BE2C (cell line): ENCODE measurements at regions not wholly inside any gene's neighbourhood (a gene's known extent, or its start where the extent isn't known, plus 50 kb on each side); places are given as distances from the start of the nearest gene placed in this dataset.

Source experiments
- DNase-seq: peaks from one replicate; pipeline ENCODE4 v3.0.0-alpha.2; 2020
- H3K27me3 ChIP-seq: fragments of 250-450 bp; sonication (Bioruptor Pico); 2 replicates; pipeline ENCODE4 v1.5.1; 2020; ENCODE audit warnings: mild to moderate bottlenecking
- H3K36me3 ChIP-seq: fragments of 250-450 bp; sonication (Bioruptor Pico); 2 replicates; pipeline ENCODE4 v1.5.1; 2020; ENCODE audit warnings: mild to moderate bottlenecking
- H3K4me1 ChIP-seq: fragments of 250-450 bp; sonication (Bioruptor Pico); 2 replicates; pipeline ENCODE4 v1.5.1; 2020
- H3K4me3 ChIP-seq: 2 replicates; pipeline ENCODE4 v1.5.1; 2011; ENCODE audit warnings: low read depth, low read length
- H3K9me3 ChIP-seq: fragments of 250-450 bp; sonication (Bioruptor Pico); 2 replicates; pipeline ENCODE4 v1.5.1; 2020
- TF ChIP-seq, protein P1 (sequence below): IDR thresholded peaks from 2 replicates; pipeline ENCODE4 v1.5.1; 2012; ENCODE audit warnings: mild to moderate bottlenecking, low read depth, low read length

- TF ChIP-seq, protein P1, sequence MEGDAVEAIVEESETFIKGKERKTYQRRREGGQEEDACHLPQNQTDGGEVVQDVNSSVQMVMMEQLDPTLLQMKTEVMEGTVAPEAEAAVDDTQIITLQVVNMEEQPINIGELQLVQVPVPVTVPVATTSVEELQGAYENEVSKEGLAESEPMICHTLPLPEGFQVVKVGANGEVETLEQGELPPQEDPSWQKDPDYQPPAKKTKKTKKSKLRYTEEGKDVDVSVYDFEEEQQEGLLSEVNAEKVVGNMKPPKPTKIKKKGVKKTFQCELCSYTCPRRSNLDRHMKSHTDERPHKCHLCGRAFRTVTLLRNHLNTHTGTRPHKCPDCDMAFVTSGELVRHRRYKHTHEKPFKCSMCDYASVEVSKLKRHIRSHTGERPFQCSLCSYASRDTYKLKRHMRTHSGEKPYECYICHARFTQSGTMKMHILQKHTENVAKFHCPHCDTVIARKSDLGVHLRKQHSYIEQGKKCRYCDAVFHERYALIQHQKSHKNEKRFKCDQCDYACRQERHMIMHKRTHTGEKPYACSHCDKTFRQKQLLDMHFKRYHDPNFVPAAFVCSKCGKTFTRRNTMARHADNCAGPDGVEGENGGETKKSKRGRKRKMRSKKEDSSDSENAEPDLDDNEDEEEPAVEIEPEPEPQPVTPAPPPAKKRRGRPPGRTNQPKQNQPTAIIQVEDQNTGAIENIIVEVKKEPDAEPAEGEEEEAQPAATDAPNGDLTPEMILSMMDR, result no peak
- no peak overlapping the region for H3K4me3 ChIP-seq
- no peak for DNase-seq
Observed at GRCh38 chr9:108156270-108156998, 666.9 kb upstream of the KLF4 start.

GRCh38 chr9:108153416-108153815 lies 663.8 kb upstream of the KLF4 start:
- no peak for DNase-seq

More at GRCh38 chr9:108156270-108156998, 666.9 kb upstream of the KLF4 start:
- H3K4me1 ChIP-seq, result no peaks in the 10 kb centered on the region
- no peaks in the 10 kb centered on the region for H3K36me3 ChIP-seq
- H3K27me3 ChIP-seq, result no peaks in the 10 kb centered on the region
- H3K9me3 ChIP-seq, result no peaks in the 10 kb centered on the region; the same call in none of the 2 replicates

GRCh38 chr9:108150736-108151586 lies 661.4 kb upstream of the KLF4 start:
- no peaks in the 10 kb centered on the region for H3K36me3 ChIP-seq
- TF ChIP-seq, protein P1, result no peak

More at GRCh38 chr9:108153416-108153815, 663.8 kb upstream of the KLF4 start:
- Histone ChIP-seq H3K4me3 (no peak overlapping the region), H3K9me3 (no peaks in the 10 kb centered on the region; the same call in none of the 2 replicates), H3K36me3 (no peaks in the 10 kb centered on the region), H3K4me1 (peaks cover 6% of the 10 kb centered on the region), H3K27me3 (no peaks in the 10 kb centered on the region)
- TF ChIP-seq, protein P1, result no peak

DNA sequence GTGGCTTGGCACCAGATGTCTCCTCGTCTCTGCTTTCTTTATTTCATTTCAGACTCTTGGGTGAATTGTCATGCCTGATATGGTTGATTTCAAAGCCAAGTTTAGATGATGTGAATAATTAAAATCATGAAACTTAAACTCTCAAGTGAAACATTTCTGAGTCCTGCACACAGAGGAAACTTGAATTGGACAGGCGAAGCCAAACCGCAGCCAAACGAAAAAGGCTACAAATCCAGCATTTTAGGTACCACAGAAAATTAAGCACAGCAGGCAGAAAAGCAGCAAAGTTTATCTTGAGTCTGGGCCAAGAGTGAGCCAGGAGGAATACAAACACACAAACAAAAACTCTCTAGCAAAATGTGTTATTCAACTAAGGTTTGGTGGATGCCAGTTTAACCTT lies 659.8 kb upstream of the KLF4 start:
- TF ChIP-seq, protein P1, result no peak
- DNase-seq, result no peak
- peaks cover 6% of the 10 kb centered on the region for H3K4me1 ChIP-seq
- no peak overlapping the region for H3K4me3 ChIP-seq
- no peaks in the 10 kb centered on the region for H3K36me3 ChIP-seq
- peaks cover 3% of the 10 kb centered on the region for H3K9me3 ChIP-seq
- no peaks in the 10 kb centered on the region for H3K27me3 ChIP-seq

More at GRCh38 chr9:108150736-108151586, 661.4 kb upstream of the KLF4 start:
- Histone ChIP-seq H3K27me3 (no peaks in the 10 kb centered on the region), H3K4me3 (no peak overlapping the region), H3K4me1 (peaks cover 6% of the 10 kb centered on the region), H3K9me3 (no peaks in the 10 kb centered on the region; the same call in none of the 2 replicates)
- DNase-seq, result peak; percentile 26

- no peak for DNase-seq
- H3K36me3 ChIP-seq, result no peaks in the 10 kb centered on the region
Observed at GRCh38 chr9:108142504-108143201, 653.1 kb upstream of the KLF4 start.

More at GRCh38 chr9:108142504-108143201, 653.1 kb upstream of the KLF4 start:
- Histone ChIP-seq H3K27me3 (no peaks in the 10 kb centered on the region), H3K9me3 (peaks cover 3% of the 10 kb centered on the region; the same call in 1 of the 2 replicates), H3K4me1 (no peaks in the 10 kb centered on the region), H3K4me3 (no peak overlapping the region)
- TF ChIP-seq, protein P1, result no peak
